Left lung (tissue), 4 donors: ENCODE measurements at regions not wholly inside any gene's neighbourhood (a gene's known extent, or its start where the extent isn't known, plus 50 kb on each side); places are given as distances from the start of the nearest gene placed in this dataset.

Experiments
- ATAC-seq: fragments of 200-7000 bp; cut with Tn5 transposase; one replicate; pipeline ENCODE4 v1.9.1; 2020; ENCODE audit warnings: moderate library complexity
- DNase-seq, 4 donors: peaks; one replicate each; pipeline ENCODE4 v3.0.0-alpha.2; 2013 to 2020
- H3K27ac ChIP-seq, 2 donors: fragments of 200-600 bp; sonication (generic) in 1 of 2; one replicate each; pipeline versions ENCODE4 v1.5.0 to v1.8.0; 2020 to 2021
- H3K27me3 ChIP-seq, 2 donors: fragments of 200-600 bp; sonication (generic) in 1 of 2; one replicate each; pipeline versions ENCODE4 v1.5.0 to v1.8.0; 2020 to 2021
- H3K36me3 ChIP-seq, 2 donors: fragments of 200-600 bp; sonication (generic) in 1 of 2; one replicate each; pipeline versions ENCODE4 v1.5.0 to v1.8.0; 2020 to 2021
- H3K4me1 ChIP-seq, 2 donors: fragments of 200-600 bp; one replicate each; pipeline ENCODE4 v1.8.0; 2021
- H3K4me3 ChIP-seq, 2 donors: fragments of 200-600 bp; sonication (generic) in 1 of 2; one replicate each; pipeline versions ENCODE4 v1.5.0 to v1.8.0; 2020 to 2021; ENCODE audit warnings: mild to moderate bottlenecking in 1 of 2
- H3K9me3 ChIP-seq, 2 donors: fragments of 200-600 bp; sonication (generic) in 1 of 2; one replicate each; pipeline versions ENCODE4 v1.5.0 to v1.8.0; 2020 to 2021
- CTCF ChIP-seq, 2 donors: fragments of 200-600 bp; sonication (generic) in 1 of 2; IDR thresholded peaks; one replicate each; pipeline versions ENCODE4 v1.5.0 to v1.8.0; 2021; ENCODE audit warnings: antibody characterized with exemption in 2 of 2
- intact Hi-C, 2 donors: fragments of 100-400 bp; cut with DNase I; formaldehyde crosslinking; loops; one replicate each; pipeline versions ENCODE4 v1.11.2 to v1.14.2; 2022
- donor health status: DM: no; HTN: yes; CAD: no.
- donor health status: DM: no; HTN: no; CAD: no.

- Histone ChIP-seq H3K27ac (no peak overlapping the region), H3K4me1 (no peaks in the 10 kb centered on the region), H3K27me3 (no peaks in the 10 kb centered on the region), H3K36me3 (no peaks in the 10 kb centered on the region), H3K9me3 (no peaks in the 10 kb centered on the region), H3K4me3 (no peak overlapping the region)
- TF ChIP-seq CTCF (IDR thresholded peaks at IDR 0.05): no peak
- DNase-seq: no peak
- ATAC-seq: no peak
- intact Hi-C loops: no loop called here
These were observed 106.4 kb upstream of the BCL9 start for GRCh38 chr1:147434921-147435320.

GRCh38 chr1:147444381-147444780 is 96.9 kb upstream of the BCL9 start:
- no peak for DNase-seq
- ATAC-seq: no peak
- Histone ChIP-seq H3K27me3 (no peaks in the 10 kb centered on the region), H3K36me3 (no peaks in the 10 kb centered on the region), H3K9me3 (peaks cover 0 to 51% of the 10 kb centered on the region in 2 donors), H3K27ac (no peak overlapping the region), H3K4me3 (no peak overlapping the region), H3K4me1 (no peaks in the 10 kb centered on the region)
- no peak for TF ChIP-seq CTCF (IDR thresholded peaks at IDR 0.05)
- intact Hi-C loops: no loop called here

GRCh38 chr1:147451628-147452027 is 89.7 kb upstream of the BCL9 start:
- DNase-seq (no peak), ATAC-seq (no peak)
- H3K4me1 ChIP-seq: no peaks in the 10 kb centered on the region
- no peak overlapping the region for H3K27ac ChIP-seq
- no peaks in the 10 kb centered on the region for H3K27me3 ChIP-seq
- intact Hi-C loops: no loop called here
- no peak for TF ChIP-seq CTCF (IDR thresholded peaks at IDR 0.05)
- H3K9me3 ChIP-seq: peaks cover 0 to 13% of the 10 kb centered on the region in 2 donors
- H3K36me3 ChIP-seq: no peaks in the 10 kb centered on the region
- H3K4me3 ChIP-seq: no peak overlapping the region

- Histone ChIP-seq H3K9me3 (peaks cover 0 to 5% of the 10 kb centered on the region in 2 donors), H3K27ac (no peak overlapping the region), H3K4me3 (no peak overlapping the region), H3K4me1 (no peaks in the 10 kb centered on the region), H3K36me3 (no peaks in the 10 kb centered on the region), H3K27me3 (no peaks in the 10 kb centered on the region)
- DNase-seq: no peak
- no peak for ATAC-seq
- intact Hi-C loops: no loop called here
- TF ChIP-seq CTCF (IDR thresholded peaks at IDR 0.05): no peak
These were observed 88.5 kb upstream of the BCL9 start for GRCh38 chr1:147452809-147453208.

GRCh38 chr1:147463022-147463421 is 78.3 kb upstream of the BCL9 start:
- Histone ChIP-seq H3K4me1 (no peaks in the 10 kb centered on the region), H3K27me3 (no peaks in the 10 kb centered on the region), H3K9me3 (peaks cover 0 to 15% of the 10 kb centered on the region in 2 donors), H3K4me3 (no peak overlapping the region), H3K36me3 (no peaks in the 10 kb centered on the region), H3K27ac (no peak overlapping the region)
- intact Hi-C loops: no loop called here
- no peak for TF ChIP-seq CTCF (IDR thresholded peaks at IDR 0.05)
- no peak for DNase-seq
- ATAC-seq: no peak
